ENCODE measurements at regions not wholly inside any gene's neighbourhood (a gene's known extent, or its start where the extent isn't known, plus 50 kb on each side); places are given as distances from the start of the nearest gene placed in this dataset.
"Not testable (repeated sequence)": the region's sequence is repeated elsewhere in the genome, so short reads cannot be mapped to it uniquely, and the experiment has no call there.

DNA sequence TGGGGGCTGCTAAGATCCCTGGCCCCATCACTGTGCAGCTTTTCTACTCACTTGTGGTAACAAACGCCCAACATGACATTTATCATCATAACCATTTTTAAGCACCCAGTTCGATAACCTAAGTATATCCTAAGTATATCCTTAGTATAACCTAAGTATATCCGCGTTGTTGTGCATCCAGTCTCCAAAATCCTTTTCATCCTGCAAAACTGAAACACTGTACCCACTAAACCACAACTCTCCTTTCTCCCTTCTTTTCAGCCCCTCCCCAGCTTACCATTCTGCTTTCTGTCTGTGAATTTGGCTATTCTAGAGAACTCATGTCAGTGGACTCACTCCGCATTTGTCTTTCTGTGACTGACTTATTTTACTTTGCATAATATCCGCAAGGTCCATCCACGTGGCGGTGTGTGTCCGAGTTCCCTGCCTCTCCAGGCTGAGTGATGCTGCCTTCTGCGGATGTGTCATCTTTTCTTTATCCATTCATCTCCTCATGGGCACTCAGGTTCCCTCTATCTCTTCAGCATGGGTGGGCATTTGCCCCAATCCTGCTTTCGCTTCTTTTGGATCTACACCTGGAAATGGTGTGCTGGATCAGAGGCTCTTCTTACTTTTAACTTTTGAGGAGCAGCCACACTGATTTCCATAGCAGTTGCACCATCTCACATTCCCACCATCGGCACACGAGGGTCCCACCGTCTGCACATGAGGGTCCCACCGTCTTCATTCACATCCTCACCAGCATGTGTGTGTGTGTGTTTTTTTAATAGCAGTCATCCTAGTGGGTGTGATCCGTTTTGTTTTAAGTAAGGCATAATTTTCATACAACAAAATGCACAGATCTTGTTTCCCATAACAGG is 82.4 kb upstream of the CLDN5 start:
- no peaks in the 10 kb centered on the region for H3K36me3 ChIP-seq (ENCODE audit: low read depth, missing control alignments)
- peaks cover 4% of the 10 kb centered on the region for H3K4me1 ChIP-seq
- TF ChIP-seq, protein P1, sequence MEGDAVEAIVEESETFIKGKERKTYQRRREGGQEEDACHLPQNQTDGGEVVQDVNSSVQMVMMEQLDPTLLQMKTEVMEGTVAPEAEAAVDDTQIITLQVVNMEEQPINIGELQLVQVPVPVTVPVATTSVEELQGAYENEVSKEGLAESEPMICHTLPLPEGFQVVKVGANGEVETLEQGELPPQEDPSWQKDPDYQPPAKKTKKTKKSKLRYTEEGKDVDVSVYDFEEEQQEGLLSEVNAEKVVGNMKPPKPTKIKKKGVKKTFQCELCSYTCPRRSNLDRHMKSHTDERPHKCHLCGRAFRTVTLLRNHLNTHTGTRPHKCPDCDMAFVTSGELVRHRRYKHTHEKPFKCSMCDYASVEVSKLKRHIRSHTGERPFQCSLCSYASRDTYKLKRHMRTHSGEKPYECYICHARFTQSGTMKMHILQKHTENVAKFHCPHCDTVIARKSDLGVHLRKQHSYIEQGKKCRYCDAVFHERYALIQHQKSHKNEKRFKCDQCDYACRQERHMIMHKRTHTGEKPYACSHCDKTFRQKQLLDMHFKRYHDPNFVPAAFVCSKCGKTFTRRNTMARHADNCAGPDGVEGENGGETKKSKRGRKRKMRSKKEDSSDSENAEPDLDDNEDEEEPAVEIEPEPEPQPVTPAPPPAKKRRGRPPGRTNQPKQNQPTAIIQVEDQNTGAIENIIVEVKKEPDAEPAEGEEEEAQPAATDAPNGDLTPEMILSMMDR (IDR thresholded peaks at IDR 0.05), result no peak
- TF ChIP-seq POLR2A (IDR thresholded peaks at IDR 0.05), result no peak
- H3K9me3 ChIP-seq, result no peaks in the 10 kb centered on the region
- 86% methylated on average over 16 of the region's 16 CpGs for WGBS, 2 donors
- H3K27ac ChIP-seq, result no peak overlapping the region
- H3K4me3 ChIP-seq, result no peak overlapping the region
- intact Hi-C loops (cut with DNase I; ENCODE audit: low total_unique reads), result no loop called here
- DNase-seq, result no peak
- no peaks in the 10 kb centered on the region for H3K27me3 ChIP-seq

DNA sequence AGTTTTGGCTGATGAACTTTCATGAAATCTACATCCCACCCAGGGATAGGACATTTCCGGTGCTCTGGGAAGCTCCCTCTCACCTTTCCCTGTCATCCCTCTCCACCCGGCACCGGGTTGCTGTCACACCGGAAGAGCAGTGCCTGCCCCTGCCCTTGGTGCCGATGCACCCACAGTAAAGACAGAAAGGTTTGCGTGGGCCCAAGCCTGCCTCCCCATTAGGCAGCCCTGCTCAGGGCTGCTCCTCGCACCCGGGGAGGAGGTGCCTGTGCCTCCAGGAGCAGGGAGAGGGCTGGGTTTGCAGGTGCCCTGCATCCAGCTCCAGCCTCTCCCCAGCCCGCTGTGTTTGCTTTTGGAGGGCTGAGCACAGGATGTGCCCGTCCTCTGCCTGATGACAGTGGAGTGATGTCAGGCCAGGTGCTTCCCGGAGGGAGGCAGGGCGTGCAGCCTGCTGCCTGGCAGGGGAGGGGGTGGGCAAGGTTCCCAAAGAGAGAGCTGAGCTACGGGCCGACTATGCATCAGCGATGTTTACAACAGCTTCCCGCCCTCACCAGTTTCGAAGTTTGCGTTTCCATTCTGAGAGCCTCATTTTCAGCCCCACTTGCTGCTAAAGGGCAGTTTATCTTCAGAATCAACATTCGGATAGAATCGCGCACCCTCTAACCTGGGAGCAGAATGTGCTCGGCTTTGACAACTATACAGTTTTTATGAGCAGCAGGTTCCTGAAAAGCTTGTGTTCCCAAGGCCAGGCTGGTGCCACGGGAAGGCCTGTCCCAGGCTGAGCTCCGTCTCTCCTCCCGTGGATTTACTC is 83.2 kb upstream of the CLDN5 start:
- H3K9me3 ChIP-seq, result no peaks in the 10 kb centered on the region
- H3K36me3 ChIP-seq (ENCODE audit: low read depth, missing control alignments), result no peaks in the 10 kb centered on the region
- no peaks in the 10 kb centered on the region for H3K27me3 ChIP-seq
- DNase-seq, result no peak
- 44 to 52% methylated on average over 15 to 25 of the region's 25 CpGs for WGBS, 2 donors
- intact Hi-C loops (cut with DNase I; ENCODE audit: low total_unique reads), result no loop called here
- no peak overlapping the region for H3K4me3 ChIP-seq
- H3K27ac ChIP-seq, result no peak overlapping the region
- TF ChIP-seq, protein P1 (IDR thresholded peaks at IDR 0.05), result no peak
- no peak for TF ChIP-seq POLR2A (IDR thresholded peaks at IDR 0.05)
- peaks cover 4% of the 10 kb centered on the region for H3K4me1 ChIP-seq

DNA sequence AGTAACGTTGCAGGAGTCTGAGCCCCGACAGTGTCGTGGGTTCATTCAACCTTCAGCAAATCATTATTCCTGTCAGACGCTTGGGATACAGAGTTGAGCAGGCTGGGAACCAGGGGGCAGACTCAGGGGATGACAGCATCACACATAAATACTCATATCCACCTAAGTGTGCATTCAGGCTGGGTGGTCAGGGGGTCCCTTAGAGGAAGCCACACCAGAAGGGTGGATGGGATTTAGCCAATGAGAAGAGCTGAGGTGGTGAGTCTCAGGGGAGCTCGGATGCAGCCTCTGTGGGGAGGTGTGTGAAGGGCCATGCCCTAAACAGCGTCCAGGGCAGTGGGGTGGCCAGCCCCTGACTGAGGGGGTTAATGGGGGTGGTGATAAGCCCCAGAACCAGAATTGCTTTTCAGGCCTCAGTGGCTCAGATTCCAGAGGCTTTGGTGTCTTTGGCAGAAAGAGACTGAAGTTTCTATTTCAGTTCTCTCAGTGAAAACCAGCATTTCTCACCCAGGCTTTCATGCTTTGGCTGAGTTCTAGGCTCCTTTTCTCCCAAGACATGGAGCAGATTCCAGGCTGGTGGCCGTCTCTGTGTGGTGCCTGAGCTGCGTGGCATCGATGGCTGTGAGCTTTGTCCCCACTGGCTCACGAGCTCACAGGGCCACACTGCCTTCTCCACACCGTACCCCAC is 83.9 kb upstream of the CLDN5 start:
- Histone ChIP-seq H3K36me3 (ENCODE audit: low read depth, missing control alignments) (no peaks in the 10 kb centered on the region), H3K9me3 (no peaks in the 10 kb centered on the region), H3K4me3 (no peak overlapping the region), H3K27ac (no peak overlapping the region), H3K27me3 (no peaks in the 10 kb centered on the region), H3K4me1 (peaks cover 4% of the 10 kb centered on the region)
- intact Hi-C loops (cut with DNase I; ENCODE audit: low total_unique reads), result no loop called here
- TF ChIP-seq POLR2A (IDR thresholded peaks at IDR 0.05), result no peak
- TF ChIP-seq, protein P1 (IDR thresholded peaks at IDR 0.05), result no peak
- WGBS, 2 donors, result 64 to 76% methylated on average over 11 of the region's 11 CpGs
- DNase-seq, result no peak

- H3K27me3 ChIP-seq; H3K27ac ChIP-seq; DNase-seq; H3K4me1 ChIP-seq; H3K4me3 ChIP-seq; H3K9me3 ChIP-seq; intact Hi-C loops (cut with DNase I; ENCODE audit: low total_unique reads); H3K36me3 ChIP-seq (ENCODE audit: low read depth, missing control alignments): not testable (repeated sequence)
- WGBS, 2 donors, result 87 to 91% methylated on average over 8 of the region's 8 CpGs
Observed at GRCh38 chr22:19609753-19610152, 85.5 kb upstream of the CLDN5 start.
